Coronary artery (tissue), 2 donors: ENCODE measurements at regions not wholly inside any gene's neighbourhood (a gene's known extent, or its start where the extent isn't known, plus 50 kb on each side); places are given as distances from the start of the nearest gene placed in this dataset.

ENCODE experiments used
- DNase-seq: peaks from one replicate; pipeline ENCODE4 v3.0.0-alpha.2; 2017; ENCODE audit warnings: low spot score
- H3K27ac ChIP-seq, 2 donors: fragments of 200-600 bp; sonication (generic); one replicate each; pipeline ENCODE4 v1.5.1; 2016 to 2019
- H3K4me3 ChIP-seq: fragments of 200-600 bp; sonication (generic); 2 replicates; pipeline ENCODE4 v1.5.1; 2016; ENCODE audit warnings: mild to moderate bottlenecking, moderate library complexity
- TF ChIP-seq, protein P1 (sequence below): fragments of 200-600 bp; sonication (generic); IDR thresholded peaks from one replicate; pipeline ENCODE4 v1.5.1; 2019; ENCODE audit warnings: antibody characterized with exemption

DNA sequence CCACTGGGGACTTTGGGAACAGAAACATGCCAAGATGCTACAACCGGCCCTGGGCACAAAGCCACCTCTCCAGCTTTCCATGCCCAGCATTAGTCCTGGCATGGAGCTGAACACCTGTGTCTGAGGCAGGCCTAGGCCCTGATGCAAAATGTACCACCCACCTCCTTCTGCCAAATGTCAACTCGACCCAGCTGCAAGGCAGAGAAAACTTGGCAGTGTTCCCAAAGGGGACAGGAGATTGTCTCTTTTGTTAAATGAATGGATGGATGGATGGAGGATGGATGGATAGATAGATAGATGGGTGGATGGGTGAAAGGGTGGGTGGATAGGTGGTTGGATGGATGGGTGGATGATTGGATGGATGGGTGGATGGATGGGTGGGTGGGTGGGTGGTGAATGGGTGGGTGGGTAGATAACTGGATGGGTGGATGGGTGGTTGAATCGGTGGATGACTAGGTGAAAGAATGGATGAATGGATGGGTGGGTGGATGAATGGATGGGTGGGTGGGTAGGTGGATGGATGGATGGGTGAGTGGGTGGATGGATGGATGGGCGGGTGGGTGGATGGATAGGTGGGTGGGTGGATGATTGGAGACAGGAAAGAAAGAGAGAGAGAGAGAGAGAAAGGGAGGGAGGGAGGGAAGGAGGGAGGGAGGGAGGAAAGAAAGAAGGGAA lies 73.4 kb upstream of the TNRC6C start:
- no peak for DNase-seq
- Histone ChIP-seq H3K4me3 (no peak overlapping the region), H3K27ac (no peak overlapping the region)
- TF ChIP-seq, protein P1, sequence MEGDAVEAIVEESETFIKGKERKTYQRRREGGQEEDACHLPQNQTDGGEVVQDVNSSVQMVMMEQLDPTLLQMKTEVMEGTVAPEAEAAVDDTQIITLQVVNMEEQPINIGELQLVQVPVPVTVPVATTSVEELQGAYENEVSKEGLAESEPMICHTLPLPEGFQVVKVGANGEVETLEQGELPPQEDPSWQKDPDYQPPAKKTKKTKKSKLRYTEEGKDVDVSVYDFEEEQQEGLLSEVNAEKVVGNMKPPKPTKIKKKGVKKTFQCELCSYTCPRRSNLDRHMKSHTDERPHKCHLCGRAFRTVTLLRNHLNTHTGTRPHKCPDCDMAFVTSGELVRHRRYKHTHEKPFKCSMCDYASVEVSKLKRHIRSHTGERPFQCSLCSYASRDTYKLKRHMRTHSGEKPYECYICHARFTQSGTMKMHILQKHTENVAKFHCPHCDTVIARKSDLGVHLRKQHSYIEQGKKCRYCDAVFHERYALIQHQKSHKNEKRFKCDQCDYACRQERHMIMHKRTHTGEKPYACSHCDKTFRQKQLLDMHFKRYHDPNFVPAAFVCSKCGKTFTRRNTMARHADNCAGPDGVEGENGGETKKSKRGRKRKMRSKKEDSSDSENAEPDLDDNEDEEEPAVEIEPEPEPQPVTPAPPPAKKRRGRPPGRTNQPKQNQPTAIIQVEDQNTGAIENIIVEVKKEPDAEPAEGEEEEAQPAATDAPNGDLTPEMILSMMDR, result no peak

DNA sequence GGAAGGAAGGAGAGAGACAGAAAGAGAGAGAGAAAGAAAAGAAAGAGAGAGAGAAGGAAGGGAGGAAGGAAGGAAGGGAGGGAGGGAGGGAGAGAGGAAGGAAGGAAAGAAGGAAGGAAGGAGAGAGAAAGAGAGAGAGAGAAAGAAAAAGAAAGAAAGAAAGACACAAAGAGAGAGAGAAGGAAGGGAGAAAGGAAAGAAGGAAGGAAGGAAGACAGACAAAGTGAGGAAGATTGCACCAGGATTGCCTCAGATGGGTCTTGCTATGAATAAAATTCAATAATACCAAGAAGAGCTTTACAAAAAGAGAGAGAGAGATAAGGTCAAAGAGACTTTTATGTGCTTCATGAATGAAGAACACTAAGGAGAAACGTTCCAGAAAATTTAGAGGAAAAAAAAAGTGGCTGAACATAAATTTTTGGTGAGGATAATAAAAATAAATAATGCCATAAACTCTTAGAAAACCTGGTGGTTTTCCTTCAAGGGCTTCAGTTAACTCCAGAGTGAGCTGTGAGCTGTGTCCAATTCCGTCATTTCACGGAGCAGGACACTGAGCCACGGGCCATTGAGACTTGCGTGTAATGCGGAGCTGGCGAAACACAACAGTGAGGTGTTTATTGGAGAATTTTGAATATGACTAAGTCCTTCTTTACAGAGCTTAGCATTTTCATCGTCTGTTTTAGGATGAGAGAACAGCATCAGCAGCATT lies 72.7 kb upstream of the TNRC6C start:
- H3K27ac ChIP-seq, result peak overlapping the region in 1 of 2 donors; percentile 88
- H3K4me3 ChIP-seq, result no peak overlapping the region
- no peak for DNase-seq
- TF ChIP-seq, protein P1, result no peak

DNA sequence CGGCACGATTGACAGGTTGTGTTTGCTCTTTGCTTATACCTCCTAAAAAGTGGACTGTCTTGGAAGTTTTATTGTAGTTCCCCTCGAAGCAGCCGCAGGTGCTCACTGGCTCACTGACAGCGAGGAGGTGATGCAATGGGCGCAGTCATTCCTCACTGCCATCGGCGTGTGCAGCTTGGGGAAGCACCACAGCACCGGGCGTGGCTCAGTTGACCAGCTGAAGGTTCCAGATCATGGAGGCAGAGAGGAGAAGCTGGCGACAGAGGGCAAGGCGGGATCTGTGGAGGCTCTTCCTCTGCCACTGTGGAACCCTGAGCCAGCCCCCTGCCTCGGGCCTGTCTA lies 72.1 kb upstream of the TNRC6C start:
- H3K27ac ChIP-seq, result peak overlapping the region in 1 of 2 donors; percentile 88
- DNase-seq, result no peak
- no peak overlapping the region for H3K4me3 ChIP-seq
- TF ChIP-seq, protein P1, result no peak

DNA sequence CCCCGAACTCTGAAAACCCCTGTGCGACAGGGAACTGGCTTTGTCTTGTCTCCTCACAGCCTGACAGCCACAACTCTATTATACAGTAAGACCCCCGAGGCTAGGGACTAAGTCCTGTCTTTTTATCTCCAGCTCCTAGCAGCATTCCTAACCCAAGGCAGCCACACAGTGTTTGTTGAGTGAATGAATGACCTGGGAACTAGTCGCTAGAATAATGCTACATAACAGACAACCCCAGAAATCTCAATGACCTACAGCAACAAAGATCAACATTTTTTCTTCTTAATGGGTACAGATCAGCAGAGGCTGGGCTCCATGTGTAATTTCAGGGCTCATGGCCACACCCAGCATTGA lies 71.4 kb upstream of the TNRC6C start:
- Histone ChIP-seq H3K4me3 (peak overlapping the region; percentile 80), H3K27ac (peak overlapping the region; percentile 84 to 88)
- TF ChIP-seq, protein P1, result no peak
- DNase-seq, result no peak

DNA sequence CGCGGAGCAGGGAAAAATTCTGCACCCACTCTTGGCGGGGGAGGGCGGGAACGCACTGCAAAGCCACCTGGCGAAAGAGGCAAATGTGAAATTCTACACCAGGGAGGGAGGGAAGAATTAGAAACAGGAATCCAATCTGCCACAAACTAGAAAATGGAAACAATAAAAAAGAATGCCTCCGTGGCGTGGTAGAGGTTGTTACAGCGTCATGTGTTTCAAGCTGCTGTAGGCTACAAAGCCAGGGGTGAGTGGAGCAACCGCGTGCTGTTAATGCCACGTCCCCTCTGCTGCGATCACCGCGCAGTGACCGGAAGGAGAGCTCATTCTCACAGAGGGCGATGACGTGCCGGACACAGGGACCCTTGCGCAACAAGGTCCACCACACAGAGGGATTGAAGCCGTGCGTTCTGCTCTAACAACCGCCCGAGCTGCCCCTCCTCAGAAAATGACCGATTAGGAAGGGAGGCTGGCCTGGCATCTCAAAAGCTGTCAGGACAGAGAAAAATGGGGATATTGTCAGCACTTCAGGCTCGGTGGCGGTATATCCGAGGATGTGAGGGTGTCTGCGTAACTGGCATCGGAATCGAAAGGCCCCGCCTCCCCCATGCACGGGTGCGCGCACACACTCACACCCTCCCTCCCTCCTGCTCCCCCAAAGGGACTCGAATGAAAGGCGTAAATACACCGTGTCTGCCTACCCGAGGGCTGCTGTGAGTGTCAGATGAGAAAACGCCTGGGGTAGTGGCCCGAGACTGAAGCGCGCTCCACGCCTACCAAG lies 70.8 kb upstream of the TNRC6C start:
- DNase-seq, result peak; percentile 95
- Histone ChIP-seq H3K27ac (peak overlapping the region; percentile 84 to 88), H3K4me3 (peak overlapping the region; percentile 80)
- TF ChIP-seq, protein P1, result no peak

DNA sequence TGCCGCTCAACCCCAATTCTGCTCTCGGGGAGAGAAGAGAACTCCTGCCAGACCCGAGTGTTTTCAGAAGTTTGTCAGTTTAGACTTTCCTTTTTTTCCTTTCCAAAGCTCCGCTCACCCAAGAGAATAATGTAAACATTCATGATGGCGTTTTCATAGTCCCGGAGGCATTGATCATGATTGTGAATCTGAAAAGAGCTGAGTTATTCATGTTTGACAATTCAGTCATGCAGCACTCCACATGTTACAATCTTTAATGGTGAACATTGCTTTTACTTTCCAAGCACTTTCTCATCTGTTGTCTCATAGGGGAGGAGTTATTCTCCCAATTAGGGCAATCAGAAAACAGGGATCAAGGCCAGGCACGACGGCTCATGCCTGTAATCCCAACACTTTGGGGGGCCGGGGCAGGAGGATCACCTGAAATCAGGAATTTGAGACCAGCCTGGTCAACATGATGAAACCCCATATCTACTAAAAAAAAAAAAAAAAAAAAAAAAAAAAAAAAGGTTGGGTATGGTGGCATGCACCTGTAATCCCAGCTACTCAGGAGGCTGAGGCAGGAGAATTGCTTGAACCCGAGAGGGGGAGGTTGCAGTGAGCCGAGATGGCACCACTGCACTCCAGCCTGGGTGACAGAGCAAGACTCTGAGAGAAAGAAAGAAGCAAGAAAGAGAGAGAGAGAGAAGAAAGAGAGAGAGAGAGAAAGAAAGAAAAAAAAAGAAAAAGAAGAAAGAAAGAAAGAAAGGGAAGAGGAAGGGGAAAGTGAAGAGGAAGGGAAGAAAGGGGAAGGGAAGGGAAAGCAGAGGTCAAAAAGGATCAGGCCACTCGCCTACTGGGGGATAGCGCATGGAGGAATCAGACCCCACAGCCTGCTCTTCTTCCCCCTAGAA lies 70.0 kb upstream of the TNRC6C start:
- H3K27ac ChIP-seq, result peak overlapping the region; percentile 84 to 88

More for the DNA sequence above, 70.0 kb upstream of the TNRC6C start:
- TF ChIP-seq, protein P1, result no peak
- H3K4me3 ChIP-seq, result peak overlapping the region; percentile 80
- DNase-seq, result no peak
